IMR-90 (cell line): ENCODE measurements at regions not wholly inside any gene's neighbourhood (a gene's known extent, or its start where the extent isn't known, plus 50 kb on each side); places are given as distances from the start of the nearest gene placed in this dataset.

Experiments used
- ATAC-seq: fragments of 200-7000 bp; cut with Tn5 transposase; 2 replicates; pipeline ENCODE4 v1.9.1; 2020; ENCODE audit warnings: low read depth, mild to moderate bottlenecking, moderate library complexity
- BruUV-seq: library from RNA; stranded (reverse); fragments of 400-500 nt; replicated peaks from 2 replicates; lab custom pipeline; 2021; lab: Mats Ljungman, UMichigan
- CTCF ChIA-PET: fragments of 300-600 bp; formaldehyde crosslinking; extraction: SDS; loops from one replicate; lab custom pipeline; 2021; ENCODE audit warnings: antibody characterized with exemption; lab: Yijun Ruan, JAX
- POLR2A ChIA-PET: fragments of 300-600 bp; sonication (Branson Sonifier 250); formaldehyde crosslinking; loops from one replicate; lab custom pipeline; 2022; ENCODE audit warnings: antibody characterized with exemption; ENCODE audit not compliant: unreplicated experiment; lab: Charles Lee
- DNase-seq: peaks from one replicate; pipeline ENCODE4 v3.0.0; 2013
- H2AFZ ChIP-seq: replicated peaks from 2 replicates; pipeline ENCODE3; 2013; ENCODE audit warnings: low read length, mild to moderate bottlenecking; ENCODE audit not compliant: poor library complexity
- H2AK5ac ChIP-seq: 2 replicates; pipeline ENCODE4 v1.6.1; 2013; ENCODE audit warnings: low read depth, low read length, inconsistent platforms
- H2AK9ac ChIP-seq: replicated peaks from 2 replicates; pipeline ENCODE3; 2013; ENCODE audit warnings: mild to moderate bottlenecking, low read depth, low read length, moderate library complexity; ENCODE audit not compliant: poor library complexity
- H2BK120ac ChIP-seq: 2 replicates; pipeline ENCODE4 v1.6.1; 2013; ENCODE audit warnings: low read depth, low read length, inconsistent platforms
- H2BK15ac ChIP-seq: 3 replicates; pipeline ENCODE4 v1.6.1; 2013; ENCODE audit warnings: low read depth, low read length, inconsistent platforms
- H2BK20ac ChIP-seq: 2 replicates; pipeline ENCODE4 v1.6.1; 2013; ENCODE audit warnings: low read depth, mild to moderate bottlenecking, inconsistent platforms, low read length, moderate library complexity
- H2BK5ac ChIP-seq: 2 replicates; pipeline ENCODE4 v1.6.1; 2013; ENCODE audit warnings: mild to moderate bottlenecking, low read depth, low read length, inconsistent platforms; ENCODE audit not compliant: poor library complexity, severe bottlenecking
- H3K14ac ChIP-seq: replicated peaks from 2 replicates; pipeline ENCODE4 v1.6.1; 2013; ENCODE audit warnings: low read depth, low read length, inconsistent platforms
- H3K18ac ChIP-seq: 2 replicates; pipeline ENCODE4 v1.6.1; 2013; ENCODE audit warnings: low read depth, low read length, control low read depth
- H3K23ac ChIP-seq: 2 replicates; pipeline ENCODE4 v1.6.1; 2013; ENCODE audit warnings: low read depth, low read length, inconsistent platforms
- H3K27ac ChIP-seq: 2 replicates; pipeline ENCODE4 v1.5.1; 2013; ENCODE audit warnings: mild to moderate bottlenecking, control low read depth, low read length; ENCODE audit not compliant: insufficient read depth
- H3K27me3 ChIP-seq: 2 replicates; pipeline ENCODE4 v1.6.1; 2013; ENCODE audit warnings: low read length; ENCODE audit not compliant: control insufficient read depth, insufficient read depth
- H3K36me3 ChIP-seq: 2 replicates; pipeline ENCODE4 v1.6.1; 2013; ENCODE audit warnings: low read length, mixed read lengths; ENCODE audit not compliant: control insufficient read depth, insufficient read depth
- H3K4ac ChIP-seq: 2 replicates; pipeline ENCODE4 v1.6.1; 2013; ENCODE audit warnings: low read depth, low read length, inconsistent platforms
- H3K4me1 ChIP-seq: 2 replicates; pipeline ENCODE4 v1.6.1; 2013; ENCODE audit warnings: low read length, mixed read lengths; ENCODE audit not compliant: control insufficient read depth, insufficient read depth
- H3K4me2 ChIP-seq: 2 replicates; pipeline ENCODE4 v1.6.1; 2013; ENCODE audit warnings: low read depth, mild to moderate bottlenecking, control low read depth, low read length, moderate library complexity
- H3K4me3 ChIP-seq: 2 replicates; pipeline ENCODE4 v1.5.1; 2013; ENCODE audit warnings: low read depth, mild to moderate bottlenecking, control low read depth, low read length, moderate library complexity; ENCODE audit not compliant: insufficient read depth
- H3K56ac ChIP-seq: 2 replicates; pipeline ENCODE4 v1.6.1; 2013; ENCODE audit warnings: low read length, inconsistent platforms; ENCODE audit not compliant: insufficient read depth; ENCODE audit errors: extremely low read depth
- H3K79me1 ChIP-seq, 2 experiments: 2 replicates each; pipeline ENCODE4 v1.6.1; 2013; ENCODE audit warnings: low read length in 2 of 2, inconsistent platforms in 1 of 2, low read depth in 1 of 2
- H3K9ac ChIP-seq: 2 replicates; pipeline ENCODE4 v1.6.1; 2013; ENCODE audit warnings: low read depth, low read length, control low read depth
- H3K9me1 ChIP-seq: 2 replicates; pipeline ENCODE4 v1.6.1; 2013; ENCODE audit warnings: low read length, inconsistent platforms; ENCODE audit not compliant: insufficient read depth
- H3K9me3 ChIP-seq: 2 replicates; pipeline ENCODE4 v1.6.1; 2013; ENCODE audit warnings: low read length; ENCODE audit not compliant: control insufficient read depth, insufficient read depth
- H4K20me1 ChIP-seq: 2 replicates; pipeline ENCODE4 v1.6.1; 2013; ENCODE audit warnings: low read length, inconsistent platforms; ENCODE audit not compliant: insufficient read depth
- H4K5ac ChIP-seq: 2 replicates; pipeline ENCODE4 v1.6.1; 2013; ENCODE audit warnings: mild to moderate bottlenecking, low read depth, low read length, control low read depth
- H4K8ac ChIP-seq, 2 experiments: 2 replicates each; pipeline ENCODE4 v1.6.1; 2013; ENCODE audit warnings: low read depth in 2 of 2, low read length in 2 of 2, control low read depth in 1 of 2, inconsistent platforms in 1 of 2
- H4K91ac ChIP-seq: 2 replicates; pipeline ENCODE4 v1.6.1; 2013; ENCODE audit warnings: low read depth, low read length, inconsistent platforms; ENCODE audit not compliant: insufficient read depth
- BHLHE40 ChIP-seq: fragments of 150-350 bp; IDR thresholded peaks from 2 replicates; pipeline ENCODE4 v1.6.1; 2016; ENCODE audit warnings: mild to moderate bottlenecking, low read depth, low read length
- CEBPB ChIP-seq: IDR thresholded peaks from 2 replicates; pipeline ENCODE4 v1.6.1; 2012; ENCODE audit warnings: low read depth, low read length, improper control_type of control experiment
- FOS ChIP-seq: fragments of 150-350 bp; IDR thresholded peaks from 2 replicates; pipeline ENCODE4 v1.6.1; 2016; ENCODE audit warnings: low read depth, low read length
- NFE2L2 ChIP-seq: fragments of 150-350 bp; IDR thresholded peaks from 2 replicates; pipeline ENCODE4 v1.6.1; 2016; ENCODE audit warnings: low read depth, mild to moderate bottlenecking, low read length
- POLR2A ChIP-seq: IDR thresholded peaks from 2 replicates; pipeline ENCODE4 v1.6.1; 2012; ENCODE audit warnings: mild to moderate bottlenecking, low read depth, low read length
- RCOR1 ChIP-seq: IDR thresholded peaks from 2 replicates; pipeline ENCODE4 v1.6.1; 2012; ENCODE audit warnings: mild to moderate bottlenecking, low read length, improper control_type of control experiment; ENCODE audit not compliant: insufficient replicate concordance
- RFX5 ChIP-seq: IDR thresholded peaks from 2 replicates; pipeline ENCODE4 v1.8.0; 2012; ENCODE audit warnings: low read depth, mild to moderate bottlenecking, low read length, moderate library complexity
- SMC3 ChIP-seq: fragments of 150-350 bp; IDR thresholded peaks from 2 replicates; pipeline ENCODE4 v1.6.1; 2016; ENCODE audit warnings: low read depth, mild to moderate bottlenecking, antibody characterized with exemption, low read length, moderate library complexity
- dilution Hi-C: fragments of 300-500 bp; cut with HindIII; formaldehyde crosslinking; loops from one replicate; pipeline ENCODE4 v1.14.3; 2018; ENCODE audit warnings: low sequenced_read_pairs; ENCODE audit not compliant: unreplicated experiment
- in situ Hi-C: fragments of 300-500 bp; cut with MboI; formaldehyde crosslinking; loops from 3 replicates; pipeline ENCODE4 v1.14.3; 2019; ENCODE audit warnings: low sequenced_read_pairs, inconsistent platforms, mixed read lengths
- intact Hi-C: fragments of 100-400 bp; cut with micrococcal nuclease; formaldehyde crosslinking; loops from 2 replicates; pipeline ENCODE4 v1.10.0; 2022
- TF ChIP-seq, protein P1 (sequence below): fragments of 150-350 bp; IDR thresholded peaks from 2 replicates; pipeline ENCODE4 v1.6.1; 2016; ENCODE audit warnings: low read depth, mild to moderate bottlenecking, low read length, moderate library complexity, borderline replicate concordance

- no peak overlapping the region for H3K4me2 ChIP-seq
- intact Hi-C loops = no loop called here
- in situ Hi-C loops = no loop called here
- H3K4me1 ChIP-seq = no peaks in the 10 kb centered on the region
- TF ChIP-seq POLR2A (no peak), BHLHE40 (no peak), FOS (no peak), NFE2L2 (no peak), CEBPB (no peak), SMC3 (no peak), RFX5 (no peak), RCOR1 (no peak)
- TF ChIP-seq, protein P1, sequence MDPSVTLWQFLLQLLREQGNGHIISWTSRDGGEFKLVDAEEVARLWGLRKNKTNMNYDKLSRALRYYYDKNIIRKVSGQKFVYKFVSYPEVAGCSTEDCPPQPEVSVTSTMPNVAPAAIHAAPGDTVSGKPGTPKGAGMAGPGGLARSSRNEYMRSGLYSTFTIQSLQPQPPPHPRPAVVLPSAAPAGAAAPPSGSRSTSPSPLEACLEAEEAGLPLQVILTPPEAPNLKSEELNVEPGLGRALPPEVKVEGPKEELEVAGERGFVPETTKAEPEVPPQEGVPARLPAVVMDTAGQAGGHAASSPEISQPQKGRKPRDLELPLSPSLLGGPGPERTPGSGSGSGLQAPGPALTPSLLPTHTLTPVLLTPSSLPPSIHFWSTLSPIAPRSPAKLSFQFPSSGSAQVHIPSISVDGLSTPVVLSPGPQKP = no peak
- no peak overlapping the region for H2BK120ac ChIP-seq
- H3K4ac ChIP-seq = no peak overlapping the region
- dilution Hi-C loops = no loop called here
- no peak overlapping the region for H2BK15ac ChIP-seq
- no peak overlapping the region for H4K5ac ChIP-seq
- no peak overlapping the region for H3K4me3 ChIP-seq
- H3K56ac ChIP-seq = no peak overlapping the region
- no peak overlapping the region for H2BK5ac ChIP-seq
- H3K14ac ChIP-seq = no peak overlapping the region
- ATAC-seq (no peak), DNase-seq (no peak)
- no peaks in the 10 kb centered on the region for H3K27me3 ChIP-seq
- H3K18ac ChIP-seq = no peak overlapping the region
- H3K36me3 ChIP-seq = no peaks in the 10 kb centered on the region
- H3K9me1 ChIP-seq = no peaks in the 10 kb centered on the region
- H4K91ac ChIP-seq = no peak overlapping the region
- no peak overlapping the region for H2AK9ac ChIP-seq
- no TSS peak for BruUV-seq
- H3K9me3 ChIP-seq = no peaks in the 10 kb centered on the region
- H3K9ac ChIP-seq = no peak overlapping the region
- ChIA-PET CTCF (interaction anchor here (0.6 to 0.7 kb wide), 2 partner anchors 82 to 1629 kb away, joined by 3 read pairs; no protein-coding TSS in a partner anchor), POLR2A (interaction anchor here (1.1 kb wide), 1 partner anchor 9 kb away, joined by 3 read pairs; no protein-coding TSS in a partner anchor)
- H2AK5ac ChIP-seq = no peak overlapping the region
- H4K8ac ChIP-seq = no peak overlapping the region
- H3K27ac ChIP-seq = no peak overlapping the region
- no peak overlapping the region for H2AFZ ChIP-seq
- no peaks in the 10 kb centered on the region for H3K79me1 ChIP-seq
- no peak overlapping the region for H3K23ac ChIP-seq
- no peak overlapping the region for H2BK20ac ChIP-seq
- H4K20me1 ChIP-seq = no peaks in the 10 kb centered on the region
These were observed 892.5 kb downstream of the PLA2G4A start for GRCh38 chr1:187721216-187721615.
